Prostate gland (tissue), 2 donors: ENCODE measurements at regions not wholly inside any gene's neighbourhood (a gene's known extent, or its start where the extent isn't known, plus 50 kb on each side); places are given as distances from the start of the nearest gene placed in this dataset.

Experiments
- DNase-seq: peaks from one replicate; pipeline ENCODE4 v3.0.0-alpha.2; 2019; ENCODE audit warnings: low spot score
- H3K27ac ChIP-seq, 2 donors: fragments of 200-600 bp; sonication (generic); 2 replicates each; pipeline ENCODE4 v1.5.1; 2017 to 2019
- H3K27me3 ChIP-seq: fragments of 200-600 bp; sonication (generic); replicated peaks from 2 replicates; pipeline ENCODE4 v1.5.1; 2019; ENCODE audit not compliant: insufficient read depth
- H3K36me3 ChIP-seq, 2 donors: fragments of 200-600 bp; sonication (generic); 1 replicate in 1 of 2; 2 replicates in 1 of 2; pipeline versions ENCODE4 v1.5.1 to v1.8.1; 2017 to 2019
- H3K4me1 ChIP-seq: fragments of 200-600 bp; sonication (generic); replicated peaks from 2 replicates; pipeline ENCODE4 v1.5.1; 2019
- H3K4me3 ChIP-seq, 2 donors: fragments of 200-600 bp; sonication (generic); 2 replicates each; pipeline ENCODE4 v1.5.1; 2017 to 2019
- H3K9me3 ChIP-seq: fragments of 200-600 bp; sonication (generic); 2 replicates; pipeline ENCODE4 v1.5.1; 2017
- POLR2A ChIP-seq: fragments of 450-650 bp; IDR thresholded peaks from one replicate; pipeline ENCODE4 v1.6.1; 2016; ENCODE audit warnings: antibody characterized with exemption, mild to moderate bottlenecking
- POLR2AphosphoS5 ChIP-seq: sonication (generic); formaldehyde crosslinking; IDR thresholded peaks from one replicate; pipeline ENCODE4 v1.6.1; 2017; ENCODE audit warnings: antibody characterized with exemption
- WGBS: methylation state at CpG from one replicate; pipeline ENCODE4 v1.1.5; 2018; 5-methylcytosine and 5-hydroxymethylcytosine counted together
- intact Hi-C: fragments of 100-400 bp; cut with DNase I; formaldehyde crosslinking; loops from one replicate; pipeline ENCODE4 v1.14.2; 2022
- TF ChIP-seq, protein P1 (sequence below), 4 experiments: fragments of 200-600 bp in 2 of 4; fragments of 450-650 bp in 2 of 4; sonication (generic) in 2 of 4; IDR thresholded peaks; 1 replicate in 3 of 4; 2 replicates in 1 of 4; pipeline ENCODE4 v1.5.1; 2016 to 2019; ENCODE audit warnings: antibody characterized with exemption in 4 of 4, mild to moderate bottlenecking in 2 of 4, moderate library complexity in 2 of 4

DNA sequence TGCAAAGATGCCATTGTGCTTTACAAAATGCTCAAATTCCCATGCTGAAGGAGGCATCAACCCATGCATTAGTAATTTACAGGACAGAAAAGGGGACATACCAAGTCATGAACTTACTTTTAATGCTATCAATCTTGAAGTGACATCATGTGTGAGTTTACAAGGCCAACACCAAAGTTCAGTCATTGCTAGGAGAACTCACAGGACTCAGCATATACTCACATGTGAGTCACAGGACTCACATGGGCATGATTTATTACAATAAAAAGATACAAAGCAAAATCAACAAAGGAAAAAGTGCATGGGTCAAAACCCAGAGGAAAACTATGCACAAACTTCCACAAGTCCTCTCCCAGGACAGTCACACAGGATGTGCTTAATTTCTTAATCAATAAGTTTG is 1656.0 kb downstream of the MRPL39 start:
- no peak for TF ChIP-seq POLR2A
- TF ChIP-seq POLR2AphosphoS5: no peak
- TF ChIP-seq, protein P1, sequence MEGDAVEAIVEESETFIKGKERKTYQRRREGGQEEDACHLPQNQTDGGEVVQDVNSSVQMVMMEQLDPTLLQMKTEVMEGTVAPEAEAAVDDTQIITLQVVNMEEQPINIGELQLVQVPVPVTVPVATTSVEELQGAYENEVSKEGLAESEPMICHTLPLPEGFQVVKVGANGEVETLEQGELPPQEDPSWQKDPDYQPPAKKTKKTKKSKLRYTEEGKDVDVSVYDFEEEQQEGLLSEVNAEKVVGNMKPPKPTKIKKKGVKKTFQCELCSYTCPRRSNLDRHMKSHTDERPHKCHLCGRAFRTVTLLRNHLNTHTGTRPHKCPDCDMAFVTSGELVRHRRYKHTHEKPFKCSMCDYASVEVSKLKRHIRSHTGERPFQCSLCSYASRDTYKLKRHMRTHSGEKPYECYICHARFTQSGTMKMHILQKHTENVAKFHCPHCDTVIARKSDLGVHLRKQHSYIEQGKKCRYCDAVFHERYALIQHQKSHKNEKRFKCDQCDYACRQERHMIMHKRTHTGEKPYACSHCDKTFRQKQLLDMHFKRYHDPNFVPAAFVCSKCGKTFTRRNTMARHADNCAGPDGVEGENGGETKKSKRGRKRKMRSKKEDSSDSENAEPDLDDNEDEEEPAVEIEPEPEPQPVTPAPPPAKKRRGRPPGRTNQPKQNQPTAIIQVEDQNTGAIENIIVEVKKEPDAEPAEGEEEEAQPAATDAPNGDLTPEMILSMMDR (IDR thresholded peaks at IDR 0.05): no peak
- Histone ChIP-seq H3K4me3 (no peak overlapping the region), H3K36me3 (no peaks in the 10 kb centered on the region), H3K9me3 (no peaks in the 10 kb centered on the region), H3K4me1 (no peaks in the 10 kb centered on the region), H3K27me3 (no peaks in the 10 kb centered on the region), H3K27ac (no peak overlapping the region)
- DNase-seq: no peak
- intact Hi-C loops: no loop called here

DNA sequence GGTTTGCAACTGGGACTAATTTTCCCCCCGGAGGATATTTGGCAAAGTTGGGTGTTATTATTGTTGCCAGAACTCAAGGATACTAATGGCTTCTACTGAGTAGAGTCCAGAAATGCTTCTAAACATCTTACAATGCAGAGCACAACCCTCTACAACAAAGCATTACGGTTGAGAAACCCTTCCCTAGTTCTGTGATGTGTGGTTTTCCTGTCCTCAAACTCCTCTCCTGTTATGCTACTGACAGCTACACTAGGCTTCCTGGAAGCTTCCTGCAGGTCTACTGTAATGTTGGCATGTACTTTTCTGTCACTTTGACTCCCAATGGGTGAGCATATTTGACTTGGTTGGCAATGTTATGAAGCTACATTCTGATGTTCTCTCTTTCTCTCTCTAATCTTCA is 1656.9 kb downstream of the MRPL39 start:
- Histone ChIP-seq H3K36me3 (no peaks in the 10 kb centered on the region), H3K27ac (no peak overlapping the region), H3K27me3 (no peaks in the 10 kb centered on the region), H3K4me1 (no peaks in the 10 kb centered on the region), H3K4me3 (no peak overlapping the region), H3K9me3 (no peaks in the 10 kb centered on the region)
- no peak for DNase-seq
- intact Hi-C loops: no loop called here
- 88% methylated on average over 2 of the region's 2 CpGs for WGBS
- TF ChIP-seq, protein P1 (IDR thresholded peaks at IDR 0.05): no peak
- TF ChIP-seq POLR2A: no peak
- TF ChIP-seq POLR2AphosphoS5: no peak

DNA sequence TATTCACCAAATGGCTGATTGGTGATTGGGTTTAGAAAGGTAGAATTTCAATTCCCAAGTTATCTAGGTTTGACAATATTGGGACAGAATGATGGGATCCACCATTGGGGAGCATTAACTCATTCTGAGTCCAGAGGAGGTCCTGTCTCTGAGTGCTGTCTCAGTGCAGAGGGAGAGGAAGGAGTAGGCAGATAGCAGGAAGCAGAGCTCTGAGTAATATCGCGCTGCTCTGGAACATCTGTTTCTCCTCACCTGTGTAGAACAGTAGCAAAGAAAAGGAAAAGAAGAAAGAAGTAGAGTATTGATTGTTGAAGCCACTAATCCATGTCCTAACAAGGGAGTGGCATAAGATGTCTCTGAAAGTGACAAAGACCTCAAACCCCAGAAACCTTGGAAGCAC is 1657.8 kb downstream of the MRPL39 start:
- Histone ChIP-seq H3K36me3 (no peaks in the 10 kb centered on the region), H3K4me3 (no peak overlapping the region), H3K9me3 (no peaks in the 10 kb centered on the region), H3K27me3 (no peaks in the 10 kb centered on the region), H3K4me1 (no peaks in the 10 kb centered on the region), H3K27ac (no peak overlapping the region)
- TF ChIP-seq POLR2AphosphoS5 (no peak), POLR2A (no peak)
- TF ChIP-seq, protein P1 (IDR thresholded peaks at IDR 0.05): no peak
- WGBS: 92% methylated on average over 2 of the region's 2 CpGs
- intact Hi-C loops: no loop called here
- no peak for DNase-seq

DNA sequence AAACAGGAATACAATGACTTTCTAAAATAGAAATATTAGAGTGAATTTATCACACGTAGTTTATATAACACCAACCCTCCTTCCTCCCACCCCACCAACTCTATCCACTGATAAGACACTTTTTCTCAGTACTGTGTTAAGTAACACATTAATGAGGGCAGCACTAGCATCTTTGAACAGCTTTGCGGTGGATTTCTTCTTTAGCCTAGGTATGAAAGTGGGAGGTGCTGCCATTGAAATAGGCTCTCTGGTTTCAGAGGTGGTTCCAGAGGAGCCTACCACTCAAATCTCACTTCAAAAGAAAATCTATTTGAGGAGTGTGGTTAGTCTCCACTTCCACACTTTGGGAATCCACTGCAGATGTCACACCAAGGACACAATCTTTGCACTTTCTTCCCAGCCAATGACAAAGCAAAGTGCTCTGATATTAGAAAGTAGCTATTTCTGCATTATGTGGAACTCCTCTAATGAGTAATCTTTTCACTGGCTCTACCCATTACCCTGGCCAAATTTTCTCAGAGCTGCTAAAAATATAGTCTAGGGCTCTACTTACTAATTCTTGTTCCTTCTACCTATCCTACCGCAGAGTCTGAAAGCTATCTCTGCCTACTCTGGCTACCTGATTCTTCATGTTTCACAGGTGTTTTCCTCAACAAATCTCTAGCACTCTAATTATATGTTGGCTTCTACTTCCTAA is 1667.8 kb downstream of the MRPL39 start:
- Histone ChIP-seq H3K36me3 (no peaks in the 10 kb centered on the region), H3K4me3 (no peak overlapping the region), H3K4me1 (no peaks in the 10 kb centered on the region), H3K27ac (no peak overlapping the region), H3K27me3 (no peaks in the 10 kb centered on the region), H3K9me3 (no peaks in the 10 kb centered on the region)
- 64% methylated on average over 3 of the region's 3 CpGs for WGBS
- intact Hi-C loops: no loop called here
- DNase-seq: no peak
- no peak for TF ChIP-seq POLR2A
- TF ChIP-seq, protein P1 (IDR thresholded peaks at IDR 0.05): no peak
- TF ChIP-seq POLR2AphosphoS5: no peak

DNA sequence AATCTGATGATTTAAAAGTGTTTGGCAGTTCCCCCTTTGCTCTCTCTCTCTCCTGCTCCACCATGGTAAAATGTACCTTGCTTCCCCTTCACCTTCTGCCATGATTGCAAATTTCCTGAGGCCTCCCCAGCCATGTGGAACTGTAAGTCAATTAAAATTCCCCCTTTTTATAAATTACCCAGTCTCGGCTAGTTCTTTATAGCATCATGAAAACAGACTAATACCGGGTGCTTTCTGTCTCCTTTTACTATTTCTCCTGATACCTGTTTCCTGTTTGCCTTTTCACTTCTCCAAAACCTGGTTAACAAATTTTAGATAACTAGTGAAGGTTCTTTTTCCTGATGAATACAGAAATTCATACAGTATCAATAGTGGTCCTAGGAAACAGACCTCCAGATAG is 1670.3 kb downstream of the MRPL39 start:
- no peaks in the 10 kb centered on the region for H3K27me3 ChIP-seq
- no peak for DNase-seq
- no peaks in the 10 kb centered on the region for H3K36me3 ChIP-seq
- no peaks in the 10 kb centered on the region for H3K9me3 ChIP-seq
- 85% methylated on average over 2 of the region's 2 CpGs for WGBS
- H3K27ac ChIP-seq: no peak overlapping the region
- no peak overlapping the region for H3K4me3 ChIP-seq
- H3K4me1 ChIP-seq: no peaks in the 10 kb centered on the region
- intact Hi-C loops: no loop called here
- TF ChIP-seq POLR2A: no peak
